ENCODE measurements at regions not wholly inside any gene's neighbourhood (a gene's known extent, or its start where the extent isn't known, plus 50 kb on each side); places are given as distances from the start of the nearest gene placed in this dataset.

GRCh38 chr9:107674721-107675277 is 185.2 kb upstream of the KLF4 start:
- 75 to 86% (median 82%) methylated on average over 5 of the region's 5 CpGs for WGBS, 3 donors
- DNase-seq: no peak
- H3K27ac ChIP-seq: no peak overlapping the region

GRCh38 chr9:107673861-107674720 is 184.5 kb upstream of the KLF4 start:
- Histone ChIP-seq H3K4me3 (no peak overlapping the region), H3K27me3 (no peaks in the 10 kb centered on the region), H3K36me3 (no peaks in the 10 kb centered on the region), H3K4me1 (ENCODE audit: insufficient read depth) (no peaks in the 10 kb centered on the region), H3K9me3 (no peaks in the 10 kb centered on the region), H3K27ac (no peak overlapping the region)
- intact Hi-C loops (cut with DNase I): no loop called here
- no peak for DNase-seq
- 86 to 91% (median 90%) methylated on average over 3 of the region's 3 CpGs for WGBS, 3 donors
- TF ChIP-seq CTCF (IDR thresholded peaks at IDR 0.05) (no peak), EP300 (IDR thresholded peaks at IDR 0.05) (no peak), POLR2A (IDR thresholded peaks at IDR 0.05) (no peak)

More at GRCh38 chr9:107674721-107675277, 185.2 kb upstream of the KLF4 start:
- Histone ChIP-seq H3K27me3 (no peaks in the 10 kb centered on the region), H3K4me1 (ENCODE audit: insufficient read depth) (no peaks in the 10 kb centered on the region), H3K9me3 (no peaks in the 10 kb centered on the region), H3K36me3 (no peaks in the 10 kb centered on the region), H3K4me3 (no peak overlapping the region)
- no peak for TF ChIP-seq CTCF (IDR thresholded peaks at IDR 0.05)
- TF ChIP-seq POLR2A (IDR thresholded peaks at IDR 0.05): no peak
- no peak for TF ChIP-seq EP300 (IDR thresholded peaks at IDR 0.05)
- intact Hi-C loops (cut with DNase I): no loop called here

- Histone ChIP-seq H3K27me3 (no peaks in the 10 kb centered on the region), H3K4me1 (ENCODE audit: insufficient read depth) (no peaks in the 10 kb centered on the region), H3K9me3 (no peaks in the 10 kb centered on the region), H3K27ac (no peak overlapping the region), H3K36me3 (no peaks in the 10 kb centered on the region), H3K4me3 (no peak overlapping the region)
- intact Hi-C loops (cut with DNase I): no loop called here
- DNase-seq: no peak
- TF ChIP-seq POLR2A (IDR thresholded peaks at IDR 0.05) (no peak), EP300 (IDR thresholded peaks at IDR 0.05) (no peak), CTCF (IDR thresholded peaks at IDR 0.05) (no peak)
- 93 to 97% (median 94%) methylated on average over 1 of the region's 1 CpG for WGBS, 3 donors
Measured at GRCh38 chr9:107671588-107671987, 182.0 kb upstream of the KLF4 start.

GRCh38 chr9:107669422-107669821 is 179.9 kb upstream of the KLF4 start:
- no peaks in the 10 kb centered on the region for H3K4me1 ChIP-seq (ENCODE audit: insufficient read depth)
- H3K27ac ChIP-seq: no peak overlapping the region
- no peak for DNase-seq
- H3K4me3 ChIP-seq: no peak overlapping the region
- no peaks in the 10 kb centered on the region for H3K9me3 ChIP-seq
- intact Hi-C loops (cut with DNase I): no loop called here
- 85 to 93% (median 89%) methylated on average over 8 of the region's 8 CpGs for WGBS, 3 donors
- TF ChIP-seq POLR2A (IDR thresholded peaks at IDR 0.05): no peak
- TF ChIP-seq EP300 (IDR thresholded peaks at IDR 0.05): no peak
- no peak for TF ChIP-seq CTCF (IDR thresholded peaks at IDR 0.05)
- H3K36me3 ChIP-seq: no peaks in the 10 kb centered on the region
- no peaks in the 10 kb centered on the region for H3K27me3 ChIP-seq
